ENCODE measurements at regions not wholly inside any gene's neighbourhood (a gene's known extent, or its start where the extent isn't known, plus 50 kb on each side); places are given as distances from the start of the nearest gene placed in this dataset.

GRCh38 chr2:138898855-138899254 is 118.7 kb upstream of the NXPH2 start:
- Mint-ChIP-seq H3K9me3 (no peaks in the 10 kb centered on the region), H3K4me3 (no peak overlapping the region), H3K4me1 (no peaks in the 10 kb centered on the region), H3K36me3 (ENCODE audit: low read depth) (no peaks in the 10 kb centered on the region), H3K27me3 (no peaks in the 10 kb centered on the region), H3K27ac (no peak overlapping the region)
- DNase-seq (no peak), ATAC-seq (ENCODE audit: low read depth) (no peak)
- POLR2A ChIA-PET = no interaction called here
- TF ChIP-seq CTCF (IDR thresholded peaks at IDR 0.05) = no peak
- CTCF ChIA-PET = no interaction called here
- intact Hi-C loops (cut with micrococcal nuclease) = no loop called here

- intact Hi-C loops (cut with micrococcal nuclease) = no loop called here
- H3K9me3 Mint-ChIP-seq = no peaks in the 10 kb centered on the region
- H3K4me3 Mint-ChIP-seq = no peak overlapping the region
- no peaks in the 10 kb centered on the region for H3K4me1 Mint-ChIP-seq
- DNase-seq (no peak), ATAC-seq (ENCODE audit: low read depth) (no peak)
- TF ChIP-seq CTCF (IDR thresholded peaks at IDR 0.05) = no peak
- no peaks in the 10 kb centered on the region for H3K36me3 Mint-ChIP-seq (ENCODE audit: low read depth)
- POLR2A ChIA-PET = no interaction called here
- no peak overlapping the region for H3K27ac Mint-ChIP-seq
- CTCF ChIA-PET = no interaction called here
- no peaks in the 10 kb centered on the region for H3K27me3 Mint-ChIP-seq
These were observed 117.1 kb upstream of the NXPH2 start for GRCh38 chr2:138897274-138897673.

- Mint-ChIP-seq H3K36me3 (ENCODE audit: low read depth) (no peaks in the 10 kb centered on the region), H3K27me3 (no peaks in the 10 kb centered on the region), H3K9me3 (no peaks in the 10 kb centered on the region), H3K27ac (no peak overlapping the region), H3K4me1 (no peaks in the 10 kb centered on the region), H3K4me3 (no peak overlapping the region)
- TF ChIP-seq CTCF (IDR thresholded peaks at IDR 0.05) = no peak
- POLR2A ChIA-PET = no interaction called here
- intact Hi-C loops (cut with micrococcal nuclease) = no loop called here
- ATAC-seq (ENCODE audit: low read depth) = no peak
- DNase-seq = no peak
- CTCF ChIA-PET = no interaction called here
These were observed 113.6 kb upstream of the NXPH2 start for GRCh38 chr2:138893746-138894145.

- no peak for TF ChIP-seq CTCF (IDR thresholded peaks at IDR 0.05)
- POLR2A ChIA-PET = no interaction called here
- H3K36me3 Mint-ChIP-seq (ENCODE audit: low read depth) = no peaks in the 10 kb centered on the region
- CTCF ChIA-PET = no interaction called here
- H3K27ac Mint-ChIP-seq = no peak overlapping the region
- DNase-seq = no peak
- H3K4me3 Mint-ChIP-seq = no peak overlapping the region
- intact Hi-C loops (cut with micrococcal nuclease) = no loop called here
- no peaks in the 10 kb centered on the region for H3K4me1 Mint-ChIP-seq
- no peaks in the 10 kb centered on the region for H3K27me3 Mint-ChIP-seq
- no peak for ATAC-seq (ENCODE audit: low read depth)
- H3K9me3 Mint-ChIP-seq = no peaks in the 10 kb centered on the region
These were observed 100.9 kb upstream of the NXPH2 start for GRCh38 chr2:138881126-138881525.

- no peak for ATAC-seq (ENCODE audit: low read depth)
- ChIA-PET POLR2A (no interaction called here), CTCF (no interaction called here)
- intact Hi-C loops (cut with micrococcal nuclease) = no loop called here
- Mint-ChIP-seq H3K27me3 (no peaks in the 10 kb centered on the region), H3K4me1 (no peaks in the 10 kb centered on the region), H3K4me3 (no peak overlapping the region), H3K9me3 (peaks cover 2% of the 10 kb centered on the region), H3K36me3 (ENCODE audit: low read depth) (no peaks in the 10 kb centered on the region), H3K27ac (no peak overlapping the region)
- no peak for DNase-seq
- TF ChIP-seq CTCF (IDR thresholded peaks at IDR 0.05) = no peak
These were observed 99.7 kb upstream of the NXPH2 start for GRCh38 chr2:138879931-138880330.

Data from activated B cell treated with CpG ODN at 0.5 μM for 24 hours (primary cell).